ENCODE measurements at regions not wholly inside any gene's neighbourhood (a gene's known extent, or its start where the extent isn't known, plus 50 kb on each side); places are given as distances from the start of the nearest gene placed in this dataset.

DNA sequence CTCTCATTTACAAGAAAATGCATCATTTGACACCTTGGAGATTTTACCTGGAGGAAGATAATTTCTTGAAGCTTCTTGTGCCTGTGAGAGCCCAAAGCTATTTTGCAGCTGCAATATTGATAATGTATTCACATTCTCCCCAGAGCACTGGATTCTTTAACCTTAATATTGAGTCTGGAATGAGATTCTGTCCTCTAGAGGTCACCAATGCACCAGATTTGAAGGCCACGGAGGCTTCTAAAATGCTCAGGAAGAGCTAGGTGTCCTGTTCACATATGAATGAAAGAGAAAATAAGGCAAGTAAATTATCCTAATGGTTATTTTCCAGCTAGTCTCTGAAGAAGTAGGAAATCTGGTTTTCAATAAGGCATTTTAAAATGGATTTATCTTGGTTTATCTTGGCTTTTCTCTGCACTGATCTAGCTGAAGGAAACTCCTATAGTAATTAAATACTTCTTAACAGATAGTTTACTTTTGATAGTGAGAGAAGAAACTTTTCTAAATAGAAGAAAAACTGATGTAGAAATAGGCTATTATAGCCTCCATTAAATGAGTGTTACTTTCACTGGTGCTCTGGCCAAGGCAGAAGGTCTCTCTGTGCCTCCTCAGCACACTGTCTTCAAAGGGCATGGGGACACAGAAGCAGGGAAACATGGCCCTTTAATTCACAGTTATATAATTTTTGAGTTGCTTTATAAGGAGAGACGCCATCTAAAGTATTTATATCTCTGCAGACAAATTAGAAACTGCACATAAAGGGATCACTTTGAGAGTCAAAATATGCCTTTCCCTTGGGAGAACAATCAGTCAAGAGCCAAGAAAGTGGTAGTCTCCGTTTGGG lies 297.0 kb upstream of the ACTBL2 start:
- TF ChIP-seq, protein P1, sequence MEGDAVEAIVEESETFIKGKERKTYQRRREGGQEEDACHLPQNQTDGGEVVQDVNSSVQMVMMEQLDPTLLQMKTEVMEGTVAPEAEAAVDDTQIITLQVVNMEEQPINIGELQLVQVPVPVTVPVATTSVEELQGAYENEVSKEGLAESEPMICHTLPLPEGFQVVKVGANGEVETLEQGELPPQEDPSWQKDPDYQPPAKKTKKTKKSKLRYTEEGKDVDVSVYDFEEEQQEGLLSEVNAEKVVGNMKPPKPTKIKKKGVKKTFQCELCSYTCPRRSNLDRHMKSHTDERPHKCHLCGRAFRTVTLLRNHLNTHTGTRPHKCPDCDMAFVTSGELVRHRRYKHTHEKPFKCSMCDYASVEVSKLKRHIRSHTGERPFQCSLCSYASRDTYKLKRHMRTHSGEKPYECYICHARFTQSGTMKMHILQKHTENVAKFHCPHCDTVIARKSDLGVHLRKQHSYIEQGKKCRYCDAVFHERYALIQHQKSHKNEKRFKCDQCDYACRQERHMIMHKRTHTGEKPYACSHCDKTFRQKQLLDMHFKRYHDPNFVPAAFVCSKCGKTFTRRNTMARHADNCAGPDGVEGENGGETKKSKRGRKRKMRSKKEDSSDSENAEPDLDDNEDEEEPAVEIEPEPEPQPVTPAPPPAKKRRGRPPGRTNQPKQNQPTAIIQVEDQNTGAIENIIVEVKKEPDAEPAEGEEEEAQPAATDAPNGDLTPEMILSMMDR (IDR thresholded peaks at IDR 0.05; ENCODE audit: partially characterized antibody, unreplicated experiment) = peak; percentile 20
- H3K27ac Mint-ChIP-seq (ENCODE audit: unreplicated experiment) = no peak overlapping the region
- H3K9me3 Mint-ChIP-seq (ENCODE audit: unreplicated experiment) = no peaks in the 10 kb centered on the region
- H3K27me3 Mint-ChIP-seq (ENCODE audit: unreplicated experiment) = no peaks in the 10 kb centered on the region
- no peak for DNase-seq
- H3K36me3 Mint-ChIP-seq (ENCODE audit: unreplicated experiment) = no peaks in the 10 kb centered on the region
- no peaks in the 10 kb centered on the region for H3K4me1 Mint-ChIP-seq (ENCODE audit: low read depth, unreplicated experiment)
- H3K4me3 Mint-ChIP-seq (ENCODE audit: unreplicated experiment) = no peak overlapping the region

DNA sequence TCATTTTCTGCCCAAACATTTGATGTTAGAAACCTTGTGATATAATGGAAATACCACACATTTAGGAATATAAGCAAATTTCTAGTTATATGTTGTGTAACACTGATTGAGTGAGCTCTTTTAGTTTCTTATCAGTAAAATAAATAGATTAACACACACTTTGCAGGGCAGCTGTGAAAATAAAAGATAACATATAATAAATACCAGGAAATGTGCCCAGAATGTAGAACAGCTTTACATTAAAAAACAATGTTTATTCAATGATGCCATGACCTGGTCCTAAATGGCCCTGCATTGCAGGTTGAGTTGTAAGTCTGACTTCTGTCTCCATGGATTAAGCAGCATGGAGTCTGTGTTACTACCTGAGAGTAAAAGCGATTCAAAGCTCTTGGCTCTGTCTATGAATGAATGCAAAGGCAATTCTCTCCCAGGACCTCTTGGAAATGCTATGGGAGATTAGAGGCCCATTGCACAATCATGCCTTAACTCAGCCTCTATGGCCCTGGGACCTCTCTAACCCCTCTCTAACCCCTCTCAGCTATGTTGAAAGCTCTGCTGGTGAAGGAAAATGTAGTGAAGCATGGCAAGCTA lies 296.0 kb upstream of the ACTBL2 start:
- no peaks in the 10 kb centered on the region for H3K27me3 Mint-ChIP-seq (ENCODE audit: unreplicated experiment)
- no peaks in the 10 kb centered on the region for H3K9me3 Mint-ChIP-seq (ENCODE audit: unreplicated experiment)
- TF ChIP-seq, protein P1 (IDR thresholded peaks at IDR 0.05; ENCODE audit: partially characterized antibody, unreplicated experiment) = no peak
- no peak overlapping the region for H3K4me3 Mint-ChIP-seq (ENCODE audit: unreplicated experiment)
- no peak overlapping the region for H3K27ac Mint-ChIP-seq (ENCODE audit: unreplicated experiment)
- H3K4me1 Mint-ChIP-seq (ENCODE audit: low read depth, unreplicated experiment) = no peaks in the 10 kb centered on the region
- H3K36me3 Mint-ChIP-seq (ENCODE audit: unreplicated experiment) = no peaks in the 10 kb centered on the region
- DNase-seq = no peak

DNA sequence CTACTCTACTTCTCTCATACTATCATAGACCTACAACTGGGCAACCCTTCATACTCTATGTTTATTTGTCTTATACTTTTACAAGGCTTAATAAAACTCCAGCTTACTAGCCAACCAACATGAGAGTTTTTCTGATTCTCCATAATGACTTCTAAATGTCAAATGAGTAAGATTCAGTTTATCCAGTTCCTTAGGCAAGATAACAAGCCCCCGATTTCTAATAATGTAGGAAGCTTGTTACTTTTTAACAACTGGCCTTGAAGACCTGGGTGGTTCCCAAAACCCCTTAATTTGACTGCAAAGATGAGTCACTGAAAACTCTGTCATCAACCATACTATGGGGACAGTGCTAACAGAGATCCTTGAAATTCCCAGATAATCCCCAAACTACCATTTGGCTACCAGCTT lies 294.6 kb upstream of the ACTBL2 start:
- Mint-ChIP-seq H3K4me3 (ENCODE audit: unreplicated experiment) (no peak overlapping the region), H3K27ac (ENCODE audit: unreplicated experiment) (no peak overlapping the region), H3K36me3 (ENCODE audit: unreplicated experiment) (no peaks in the 10 kb centered on the region), H3K9me3 (ENCODE audit: unreplicated experiment) (no peaks in the 10 kb centered on the region), H3K27me3 (ENCODE audit: unreplicated experiment) (no peaks in the 10 kb centered on the region), H3K4me1 (ENCODE audit: low read depth, unreplicated experiment) (no peaks in the 10 kb centered on the region)
- no peak for DNase-seq
- TF ChIP-seq, protein P1 (IDR thresholded peaks at IDR 0.05; ENCODE audit: partially characterized antibody, unreplicated experiment) = no peak

DNA sequence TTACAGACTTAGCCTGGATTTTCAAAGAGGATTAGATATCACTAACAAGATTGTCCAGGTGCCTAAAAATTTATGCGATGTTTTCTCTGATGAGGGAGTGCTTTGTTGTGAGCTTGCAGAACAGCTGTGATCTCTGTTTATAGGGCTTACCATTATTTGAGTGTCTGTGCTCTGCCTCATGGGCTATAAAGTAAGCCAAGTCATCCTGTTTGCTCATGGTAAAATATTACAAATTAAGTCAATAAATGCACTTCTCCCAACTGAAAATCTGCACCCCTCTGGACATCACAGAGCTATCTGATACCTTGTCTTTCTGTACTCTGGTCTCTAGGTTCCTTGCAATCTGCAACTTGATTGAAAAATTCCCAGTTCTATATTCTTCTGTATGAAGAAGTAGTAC lies 293.4 kb upstream of the ACTBL2 start:
- TF ChIP-seq, protein P1 (IDR thresholded peaks at IDR 0.05; ENCODE audit: partially characterized antibody, unreplicated experiment) = no peak
- no peaks in the 10 kb centered on the region for H3K9me3 Mint-ChIP-seq (ENCODE audit: unreplicated experiment)
- H3K27me3 Mint-ChIP-seq (ENCODE audit: unreplicated experiment) = no peaks in the 10 kb centered on the region
- H3K36me3 Mint-ChIP-seq (ENCODE audit: unreplicated experiment) = no peaks in the 10 kb centered on the region
- H3K4me1 Mint-ChIP-seq (ENCODE audit: low read depth, unreplicated experiment) = no peaks in the 10 kb centered on the region
- H3K27ac Mint-ChIP-seq (ENCODE audit: unreplicated experiment) = no peak overlapping the region
- H3K4me3 Mint-ChIP-seq (ENCODE audit: unreplicated experiment) = no peak overlapping the region
- no peak for DNase-seq

DNA sequence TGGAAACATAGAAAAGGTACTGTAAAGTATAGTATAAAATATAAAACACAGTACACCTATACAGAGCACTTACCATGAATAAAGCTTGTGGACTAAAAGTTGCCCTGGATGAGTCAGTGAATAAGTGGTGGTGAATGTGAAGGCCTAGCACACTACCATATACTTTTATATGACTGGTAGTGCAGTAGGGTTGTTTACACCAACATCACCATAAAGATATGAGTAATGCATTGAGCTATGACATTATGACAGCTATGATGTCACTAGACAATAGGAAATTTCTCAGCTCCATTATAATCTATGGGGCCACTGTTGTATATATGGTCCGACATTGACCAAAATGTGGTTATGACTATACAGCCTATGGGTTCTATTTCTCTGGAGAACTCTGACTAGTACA lies 291.8 kb upstream of the ACTBL2 start:
- no peaks in the 10 kb centered on the region for H3K36me3 Mint-ChIP-seq (ENCODE audit: unreplicated experiment)
- no peaks in the 10 kb centered on the region for H3K27me3 Mint-ChIP-seq (ENCODE audit: unreplicated experiment)
- no peak overlapping the region for H3K4me3 Mint-ChIP-seq (ENCODE audit: unreplicated experiment)
- H3K27ac Mint-ChIP-seq (ENCODE audit: unreplicated experiment) = no peak overlapping the region
- TF ChIP-seq, protein P1 (IDR thresholded peaks at IDR 0.05; ENCODE audit: partially characterized antibody, unreplicated experiment) = no peak
- DNase-seq = no peak
- no peaks in the 10 kb centered on the region for H3K9me3 Mint-ChIP-seq (ENCODE audit: unreplicated experiment)
- H3K4me1 Mint-ChIP-seq (ENCODE audit: low read depth, unreplicated experiment) = no peaks in the 10 kb centered on the region
